GM21515 (cell line): ENCODE measurements at regions not wholly inside any gene's neighbourhood (a gene's known extent, or its start where the extent isn't known, plus 50 kb on each side); places are given as distances from the start of the nearest gene placed in this dataset.

Source experiments
- ATAC-seq: cut with Tn5 transposase; IDR thresholded peaks from one replicate; pipeline ENCODE4 v1.9.1; 2021; ENCODE audit not compliant: unreplicated experiment

DNA sequence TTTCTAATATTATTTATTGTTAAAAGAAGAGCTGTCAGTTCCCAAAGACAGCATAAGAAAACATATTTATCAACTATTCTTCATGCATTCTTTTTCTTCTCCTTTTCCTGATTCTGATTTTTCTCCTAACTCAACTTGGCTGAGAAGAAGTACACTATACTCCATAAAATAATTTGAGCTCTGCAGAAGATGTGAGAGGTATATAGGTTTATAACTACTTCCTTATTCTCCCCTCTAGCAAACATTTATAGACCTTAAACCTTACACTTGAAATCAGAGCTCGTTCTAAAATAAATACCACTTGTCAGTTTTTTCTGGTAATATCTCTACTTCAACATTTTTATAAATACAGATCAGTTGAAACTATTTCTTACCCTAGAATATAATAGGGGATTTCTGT lies 724.8 kb upstream of the GRAMD2B start:
- no peak for ATAC-seq

DNA sequence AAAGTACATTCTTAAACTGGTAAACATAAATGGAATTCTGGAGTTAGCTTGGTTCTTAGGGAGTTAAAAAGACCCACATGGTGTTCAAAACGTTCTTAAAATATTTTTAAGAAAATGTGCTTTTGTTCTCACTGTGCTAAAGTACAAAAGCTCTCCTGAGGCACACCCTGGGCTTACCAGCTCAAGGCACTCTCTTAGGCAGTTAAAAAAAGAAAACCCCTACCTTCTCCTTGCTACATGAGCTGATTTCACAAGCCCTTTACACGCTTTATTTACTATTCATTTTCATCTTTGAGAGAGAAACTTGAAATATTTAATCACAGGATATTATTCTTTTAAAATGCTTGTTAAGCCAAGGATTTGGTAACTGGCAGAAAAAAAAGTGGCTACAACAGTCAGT lies 723.3 kb upstream of the GRAMD2B start:
- ATAC-seq = no peak

GRCh38 chr5:125700380-125700861 lies 722.8 kb upstream of the GRAMD2B start:
- ATAC-seq = no peak

DNA sequence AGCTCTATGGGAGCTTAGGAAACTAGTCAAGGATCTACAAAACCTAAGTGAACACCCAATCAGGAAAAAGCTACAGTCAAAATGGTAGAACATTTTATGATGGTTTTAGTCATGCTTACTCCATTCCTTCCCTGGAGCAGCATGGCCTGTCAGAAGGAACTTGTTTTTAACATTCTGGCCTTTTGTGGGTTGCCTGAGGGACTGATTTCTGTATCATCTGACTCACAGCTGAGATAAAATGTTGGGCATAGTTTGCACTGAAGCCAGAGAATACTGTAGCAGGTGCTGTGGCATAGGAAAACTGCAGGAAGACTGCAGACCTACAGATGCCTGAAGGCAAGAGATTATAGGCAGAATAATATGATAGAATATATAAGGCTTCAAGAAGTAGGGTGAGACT lies 719.6 kb upstream of the GRAMD2B start:
- ATAC-seq = no peak

- no peak for ATAC-seq
Observed at GRCh38 chr5:125704888-125705287, 718.3 kb upstream of the GRAMD2B start.

GRCh38 chr5:125708583-125708982 lies 714.6 kb upstream of the GRAMD2B start:
- no peak for ATAC-seq

DNA sequence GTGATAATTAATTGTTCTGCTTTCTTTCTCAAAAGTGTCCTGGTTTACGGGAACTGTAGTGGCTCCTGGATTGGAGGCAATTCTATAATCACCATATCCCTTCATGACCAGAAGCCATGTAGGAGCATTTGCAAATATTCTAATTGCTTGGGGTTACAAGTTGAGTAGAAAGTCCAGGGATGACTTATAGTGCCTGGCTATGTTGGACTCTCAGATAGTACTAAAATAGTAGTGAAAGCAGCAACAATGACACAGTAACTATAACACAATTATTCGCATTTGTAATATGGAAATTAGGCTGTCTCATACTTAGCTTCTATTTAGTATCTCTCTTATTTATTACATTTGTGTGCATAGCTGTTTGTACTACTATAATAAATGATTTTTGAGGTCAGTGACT lies 712.5 kb upstream of the GRAMD2B start:
- no peak for ATAC-seq

DNA sequence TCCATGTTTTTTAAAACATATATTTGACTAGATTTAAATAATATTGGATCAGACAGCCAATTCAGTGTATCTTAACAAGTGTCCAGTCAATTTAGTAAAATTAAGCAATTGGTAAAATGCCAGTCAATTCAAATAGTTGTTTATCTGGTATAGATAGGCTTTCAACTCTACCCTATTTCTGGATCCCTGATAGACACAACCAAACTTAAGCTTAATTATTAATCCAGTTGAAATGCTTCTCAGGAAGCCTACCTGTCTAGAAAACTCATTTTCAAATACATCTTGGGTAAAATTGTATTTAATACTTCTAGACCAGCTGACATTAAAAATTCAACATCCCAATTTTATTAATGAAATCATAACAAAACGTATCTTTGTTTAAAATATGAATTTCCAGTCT lies 710.8 kb upstream of the GRAMD2B start:
- ATAC-seq = no peak

DNA sequence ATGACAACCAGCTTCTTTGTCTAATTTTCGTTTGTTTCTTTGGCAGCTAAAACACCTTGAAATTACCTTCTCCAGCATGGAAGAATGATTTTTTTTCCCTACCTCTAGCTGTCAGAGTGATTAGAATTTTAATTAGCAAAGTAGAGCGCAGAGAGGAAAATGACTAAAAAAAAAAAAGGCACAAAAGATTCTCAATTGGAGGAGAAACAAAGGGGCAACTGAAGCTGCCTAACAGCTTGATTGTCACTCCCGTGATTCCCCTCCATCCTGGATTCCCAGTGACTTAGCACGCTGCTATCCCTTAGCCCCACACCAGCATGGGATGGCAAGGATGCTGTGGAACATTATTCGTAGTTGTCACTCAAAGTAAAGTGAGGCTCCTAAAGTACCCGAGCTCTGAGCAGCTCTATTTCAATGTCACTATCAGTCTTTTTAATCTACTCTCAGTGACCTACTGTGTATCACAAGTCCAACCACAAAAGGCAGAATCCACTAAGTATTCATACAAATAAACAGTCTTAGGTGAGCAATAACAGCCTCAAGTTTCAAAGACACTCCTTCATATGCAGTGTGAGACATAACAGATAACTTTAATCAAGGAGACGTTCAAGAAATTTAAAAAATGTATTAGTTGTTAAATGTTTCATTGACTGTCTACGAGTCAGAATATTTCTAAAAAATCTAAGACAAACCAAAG lies 710.0 kb upstream of the GRAMD2B start:
- no peak for ATAC-seq

DNA sequence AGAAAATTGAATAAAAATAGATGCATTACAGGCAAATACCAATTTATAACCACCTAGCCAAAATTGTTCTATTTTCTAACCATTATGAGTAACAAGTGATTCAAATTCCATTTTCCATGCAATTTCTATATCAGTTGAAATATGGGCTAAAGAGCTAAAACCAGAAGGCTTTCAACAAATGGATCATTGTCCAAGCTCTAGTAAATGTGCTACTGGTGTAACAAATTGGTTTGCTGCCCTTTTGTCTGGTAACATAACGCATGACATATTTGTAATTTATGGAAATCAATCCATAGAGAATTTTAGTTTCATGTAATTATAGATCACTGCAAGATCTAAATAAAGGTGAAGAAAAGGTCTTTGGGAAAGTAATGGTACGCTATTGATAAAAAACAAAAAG lies 708.0 kb upstream of the GRAMD2B start:
- ATAC-seq = no peak

DNA sequence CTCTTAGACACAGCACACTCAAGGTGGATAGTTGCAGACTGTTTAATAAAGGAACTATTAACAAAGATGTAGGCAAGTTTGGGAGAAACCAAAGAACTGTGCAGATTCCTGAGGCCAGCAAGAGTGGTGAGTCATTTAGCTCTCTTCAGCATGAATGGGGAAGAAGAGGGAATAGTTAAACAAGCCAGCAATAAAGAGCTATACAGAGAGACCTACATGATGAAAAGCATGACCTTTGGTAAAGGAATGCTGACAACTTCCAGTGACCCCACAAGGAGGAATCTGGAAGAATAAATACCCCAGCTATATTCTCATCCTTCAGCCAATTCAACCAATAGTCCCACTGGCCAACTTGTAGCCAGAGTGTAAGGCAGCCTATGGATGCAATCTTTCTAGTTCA lies 706.0 kb upstream of the GRAMD2B start:
- no peak for ATAC-seq

DNA sequence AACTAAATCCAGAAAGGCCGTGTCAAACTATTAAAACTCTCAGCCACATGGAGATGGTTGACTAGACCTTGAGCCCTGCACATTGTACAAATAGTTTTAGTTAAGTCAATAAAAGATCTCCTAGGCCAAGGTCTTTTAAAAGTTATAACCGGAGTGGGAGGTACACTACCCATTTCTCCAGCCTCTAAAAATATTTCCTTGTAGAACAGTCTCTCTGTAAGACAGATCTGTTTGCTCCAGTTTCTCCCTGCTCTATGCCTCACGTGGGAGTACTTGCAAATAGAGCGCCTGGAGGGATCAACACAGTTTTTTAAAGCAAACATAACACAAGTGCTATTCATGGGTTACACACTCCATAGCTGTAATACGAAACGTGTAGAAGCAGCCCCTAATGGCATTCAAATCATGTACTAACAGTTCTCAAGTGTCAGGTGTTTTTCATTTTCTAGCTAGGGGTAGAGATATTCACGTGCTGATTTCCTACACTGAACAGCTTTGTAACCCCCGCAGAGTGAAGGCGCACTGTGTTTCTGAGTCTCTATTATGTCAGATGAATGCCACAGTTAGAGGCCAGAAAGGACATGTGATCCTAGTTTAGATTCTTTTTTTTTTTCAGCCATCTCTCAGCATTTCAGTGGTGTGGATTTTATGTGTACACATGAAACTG lies 703.4 kb upstream of the GRAMD2B start:
- ATAC-seq = no peak

DNA sequence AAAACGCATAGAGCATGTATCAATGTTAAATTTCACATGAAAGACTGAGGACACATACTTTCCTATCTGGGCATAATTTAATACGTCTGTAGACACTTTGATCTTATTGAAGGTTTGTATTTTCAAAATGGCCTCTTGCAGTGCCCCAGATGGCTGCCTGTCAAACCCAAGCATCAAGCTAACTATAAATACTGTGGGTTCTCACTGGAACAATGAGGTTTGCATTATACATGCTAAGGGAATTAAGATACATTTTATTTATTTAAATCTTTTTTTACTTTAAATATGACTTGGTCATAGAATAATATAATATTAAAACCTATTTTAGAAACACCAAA lies 702.9 kb upstream of the GRAMD2B start:
- ATAC-seq = no peak

DNA sequence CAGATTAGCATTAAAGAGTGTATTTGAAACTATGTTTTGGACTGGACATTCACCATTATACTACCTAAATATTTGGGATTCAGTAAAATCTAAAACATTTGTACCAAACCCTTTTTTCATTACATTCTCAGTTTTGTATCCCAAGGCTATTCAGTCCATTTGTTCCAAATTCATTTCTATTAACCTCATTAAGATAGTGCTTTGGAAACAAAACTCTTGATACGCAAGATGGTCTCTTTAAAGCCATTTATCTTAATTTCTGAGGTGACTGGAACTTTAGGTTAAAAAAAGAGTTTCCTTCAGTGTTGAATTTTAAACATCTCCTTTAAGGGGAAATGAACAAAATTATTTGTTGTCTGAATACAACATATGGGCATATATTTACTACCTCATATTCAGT lies 702.5 kb upstream of the GRAMD2B start:
- ATAC-seq = no peak

GRCh38 chr5:125722550-125722949 lies 700.7 kb upstream of the GRAMD2B start:
- no peak for ATAC-seq

GRCh38 chr5:125725691-125726090 lies 697.5 kb upstream of the GRAMD2B start:
- no peak for ATAC-seq

GRCh38 chr5:125743939-125744338 lies 679.3 kb upstream of the GRAMD2B start:
- no peak for ATAC-seq

GRCh38 chr5:125746917-125747316 lies 676.3 kb upstream of the GRAMD2B start:
- ATAC-seq = no peak

- no peak for ATAC-seq
Observed at GRCh38 chr5:125750147-125750860, 672.9 kb upstream of the GRAMD2B start.

- ATAC-seq = no peak
Observed at GRCh38 chr5:125750861-125751186, 672.4 kb upstream of the GRAMD2B start.

- ATAC-seq = no peak
Observed at GRCh38 chr5:125756456-125756855, 666.8 kb upstream of the GRAMD2B start.

- ATAC-seq = no peak
Observed at GRCh38 chr5:125766706-125767105, 656.5 kb upstream of the GRAMD2B start.
